ENCODE measurements at regions not wholly inside any gene's neighbourhood (a gene's known extent, or its start where the extent isn't known, plus 50 kb on each side); places are given as distances from the start of the nearest gene placed in this dataset.

GRCh38 chr15:36323615-36324014, 255.8 kb upstream of the CDIN1 start:
- no peak overlapping the region for H3K4me3 ChIP-seq (ENCODE audit: low read depth, low read length)
- H3K27me3 ChIP-seq (ENCODE audit: control insufficient read depth, insufficient read depth, low read length): no peaks in the 10 kb centered on the region
- TF ChIP-seq CTCF (IDR thresholded peaks at IDR 0.05; ENCODE audit: insufficient read depth, low read length, poor library complexity, severe bottlenecking): no peak
- DNase-seq (ENCODE audit: low read depth): no peak
- no peaks in the 10 kb centered on the region for H3K36me3 ChIP-seq (ENCODE audit: control insufficient read depth, insufficient read depth, low read length)

GRCh38 chr15:36325206-36325605, 254.2 kb upstream of the CDIN1 start:
- DNase-seq (ENCODE audit: low read depth): no peak
- H3K36me3 ChIP-seq (ENCODE audit: control insufficient read depth, insufficient read depth, low read length): no peaks in the 10 kb centered on the region
- TF ChIP-seq CTCF (IDR thresholded peaks at IDR 0.05; ENCODE audit: insufficient read depth, low read length, poor library complexity, severe bottlenecking): no peak

GRCh38 chr15:36329592-36329991, 249.8 kb upstream of the CDIN1 start:
- Histone ChIP-seq H3K4me3 (ENCODE audit: low read depth, low read length) (no peak overlapping the region), H3K36me3 (ENCODE audit: control insufficient read depth, insufficient read depth, low read length) (no peaks in the 10 kb centered on the region), H3K27me3 (ENCODE audit: control insufficient read depth, insufficient read depth, low read length) (no peaks in the 10 kb centered on the region)
- no peak for TF ChIP-seq CTCF (IDR thresholded peaks at IDR 0.05; ENCODE audit: insufficient read depth, low read length, poor library complexity, severe bottlenecking)
- no peak for DNase-seq (ENCODE audit: low read depth)

More at GRCh38 chr15:36325206-36325605, 254.2 kb upstream of the CDIN1 start:
- no peaks in the 10 kb centered on the region for H3K27me3 ChIP-seq (ENCODE audit: control insufficient read depth, insufficient read depth, low read length)
- H3K4me3 ChIP-seq (ENCODE audit: low read depth, low read length): no peak overlapping the region

GRCh38 chr15:36330598-36330997, 248.8 kb upstream of the CDIN1 start:
- no peak for TF ChIP-seq CTCF (IDR thresholded peaks at IDR 0.05; ENCODE audit: insufficient read depth, low read length, poor library complexity, severe bottlenecking)
- Histone ChIP-seq H3K36me3 (ENCODE audit: control insufficient read depth, insufficient read depth, low read length) (no peaks in the 10 kb centered on the region), H3K4me3 (ENCODE audit: low read depth, low read length) (no peak overlapping the region), H3K27me3 (ENCODE audit: control insufficient read depth, insufficient read depth, low read length) (no peaks in the 10 kb centered on the region)
- no peak for DNase-seq (ENCODE audit: low read depth)

GRCh38 chr15:36331531-36332275, 247.7 kb upstream of the CDIN1 start:
- DNase-seq (ENCODE audit: low read depth): no peak
- H3K27me3 ChIP-seq (ENCODE audit: control insufficient read depth, insufficient read depth, low read length): no peaks in the 10 kb centered on the region
- H3K36me3 ChIP-seq (ENCODE audit: control insufficient read depth, insufficient read depth, low read length): no peaks in the 10 kb centered on the region
- H3K4me3 ChIP-seq (ENCODE audit: low read depth, low read length): no peak overlapping the region
- TF ChIP-seq CTCF (IDR thresholded peaks at IDR 0.05; ENCODE audit: insufficient read depth, low read length, poor library complexity, severe bottlenecking): no peak

- Histone ChIP-seq H3K27me3 (ENCODE audit: control insufficient read depth, insufficient read depth, low read length) (no peaks in the 10 kb centered on the region), H3K4me3 (ENCODE audit: low read depth, low read length) (no peak overlapping the region), H3K36me3 (ENCODE audit: control insufficient read depth, insufficient read depth, low read length) (no peaks in the 10 kb centered on the region)
- TF ChIP-seq CTCF (IDR thresholded peaks at IDR 0.05; ENCODE audit: insufficient read depth, low read length, poor library complexity, severe bottlenecking): no peak
- DNase-seq (ENCODE audit: low read depth): no peak
These were observed 247.1 kb upstream of the CDIN1 start for GRCh38 chr15:36332301-36332700.
